Adipocyte (in vitro differentiated cells): ENCODE measurements at regions not wholly inside any gene's neighbourhood (a gene's known extent, or its start where the extent isn't known, plus 50 kb on each side); places are given as distances from the start of the nearest gene placed in this dataset.
"Not testable (repeated sequence)": the region's sequence is repeated elsewhere in the genome, so short reads cannot be mapped to it uniquely, and the experiment has no call there.

Experiments used
- DNase-seq: peaks from one replicate; pipeline ENCODE4 v3.0.0-alpha.2; 2015; ENCODE audit warnings: low read depth
- H3K27me3 ChIP-seq: replicated peaks from 2 replicates; pipeline ENCODE4 v1.7.0; 2013; ENCODE audit warnings: mild to moderate bottlenecking, low read length, moderate library complexity; ENCODE audit not compliant: control insufficient read depth, insufficient read depth
- H3K36me3 ChIP-seq: 2 replicates; pipeline ENCODE4 v1.7.0; 2013; ENCODE audit warnings: low read length, mild to moderate bottlenecking, moderate library complexity; ENCODE audit not compliant: control insufficient read depth, insufficient read depth, severe bottlenecking
- H3K4me1 ChIP-seq: 2 replicates; pipeline ENCODE4 v1.7.0; 2013; ENCODE audit warnings: mild to moderate bottlenecking, low read length, moderate library complexity; ENCODE audit not compliant: control insufficient read depth, insufficient read depth
- H3K4me3 ChIP-seq: 2 replicates; pipeline ENCODE4 v1.7.0; 2013; ENCODE audit warnings: mild to moderate bottlenecking, low read length, moderate library complexity
- H3K9ac ChIP-seq: 2 replicates; pipeline ENCODE4 v1.7.0; 2013; ENCODE audit warnings: mild to moderate bottlenecking, low read length, moderate library complexity
- H3K9me3 ChIP-seq: 2 replicates; pipeline ENCODE4 v1.7.0; 2013; ENCODE audit warnings: mild to moderate bottlenecking, low read length, moderate library complexity; ENCODE audit not compliant: control insufficient read depth

- DNase-seq = not testable (repeated sequence)
Observed at GRCh38 chr12:86555491-86555890, 299.3 kb upstream of the MGAT4C start.

DNA sequence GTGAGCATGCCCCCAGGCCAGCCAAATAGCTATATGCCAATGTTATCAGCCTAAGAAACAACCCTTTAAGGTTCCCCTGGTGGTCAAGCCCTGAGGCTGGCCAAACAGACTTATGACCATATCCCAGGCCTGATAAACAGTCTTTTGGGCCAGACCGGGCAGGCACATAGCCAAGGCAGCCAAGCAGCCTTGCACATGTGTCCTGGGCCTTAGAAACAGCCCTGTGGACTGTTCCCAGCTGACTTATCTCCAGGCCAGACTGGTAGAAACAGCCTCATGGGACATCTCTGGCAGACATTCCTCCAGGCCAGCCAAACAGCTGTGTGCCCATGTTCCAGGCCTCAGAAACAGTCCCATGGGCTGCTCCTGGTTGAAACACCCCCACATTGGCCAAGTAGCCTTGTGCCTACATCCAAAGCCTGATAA is 295.0 kb upstream of the MGAT4C start:
- no peaks in the 10 kb centered on the region for H3K9me3 ChIP-seq
- no peak overlapping the region for H3K9ac ChIP-seq
- H3K36me3 ChIP-seq = no peaks in the 10 kb centered on the region
- DNase-seq = no peak
- no peak overlapping the region for H3K4me3 ChIP-seq
- peaks cover 4% of the 10 kb centered on the region for H3K4me1 ChIP-seq
- H3K27me3 ChIP-seq = no peaks in the 10 kb centered on the region

More at GRCh38 chr12:86555491-86555890, 299.3 kb upstream of the MGAT4C start:
- H3K36me3 ChIP-seq, H3K9ac ChIP-seq, H3K4me3 ChIP-seq, H3K27me3 ChIP-seq, H3K4me1 ChIP-seq: not testable (repeated sequence)
- peaks cover 12% of the 10 kb centered on the region for H3K9me3 ChIP-seq

GRCh38 chr12:86550218-86551145 is 294.3 kb upstream of the MGAT4C start:
- peaks cover 4% of the 10 kb centered on the region for H3K4me1 ChIP-seq
- no peaks in the 10 kb centered on the region for H3K27me3 ChIP-seq
- no peak for DNase-seq
- no peak overlapping the region for H3K4me3 ChIP-seq
- H3K9me3 ChIP-seq = no peaks in the 10 kb centered on the region
- no peaks in the 10 kb centered on the region for H3K36me3 ChIP-seq
- no peak overlapping the region for H3K9ac ChIP-seq

DNA sequence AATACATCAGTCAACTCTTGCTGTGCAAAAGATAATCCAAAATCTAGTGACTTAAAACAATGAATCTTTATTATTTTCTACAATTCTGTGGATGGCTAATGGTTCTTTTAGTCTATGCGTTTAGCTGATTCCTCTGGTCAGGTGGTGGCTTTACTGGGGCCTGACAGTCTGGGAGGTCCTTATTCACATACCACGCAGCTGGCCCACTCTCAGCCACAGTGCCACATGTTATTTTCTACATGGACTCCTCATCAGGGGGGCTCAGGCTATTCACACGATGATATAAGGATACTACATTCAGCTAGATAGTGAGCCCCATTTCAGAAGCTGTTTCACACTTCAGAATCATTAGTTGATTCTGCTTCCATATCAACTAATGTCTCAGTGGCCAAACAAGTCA is 287.5 kb upstream of the MGAT4C start:
- H3K9ac ChIP-seq = no peak overlapping the region
- no peaks in the 10 kb centered on the region for H3K27me3 ChIP-seq
- H3K4me1 ChIP-seq = no peaks in the 10 kb centered on the region
- no peak for DNase-seq
- H3K9me3 ChIP-seq = no peaks in the 10 kb centered on the region
- H3K36me3 ChIP-seq = no peaks in the 10 kb centered on the region
- no peak overlapping the region for H3K4me3 ChIP-seq

- no peaks in the 10 kb centered on the region for H3K9me3 ChIP-seq
- no peaks in the 10 kb centered on the region for H3K36me3 ChIP-seq
- DNase-seq = peak; percentile 63
- H3K9ac ChIP-seq = no peak overlapping the region
- no peak overlapping the region for H3K4me3 ChIP-seq
- H3K4me1 ChIP-seq = peaks cover 6% of the 10 kb centered on the region
- no peaks in the 10 kb centered on the region for H3K27me3 ChIP-seq
Observed at GRCh38 chr12:86530996-86531655, 274.9 kb upstream of the MGAT4C start.

- no peaks in the 10 kb centered on the region for H3K36me3 ChIP-seq
Observed at GRCh38 chr12:86526060-86526595, 269.9 kb upstream of the MGAT4C start.

GRCh38 chr12:86523844-86524243 is 267.7 kb upstream of the MGAT4C start:
- no peaks in the 10 kb centered on the region for H3K4me1 ChIP-seq
- H3K36me3 ChIP-seq = no peaks in the 10 kb centered on the region
- DNase-seq = no peak
- peak overlapping the region; percentile 36 for H3K4me3 ChIP-seq
- peaks cover 29% of the 10 kb centered on the region for H3K9me3 ChIP-seq
- H3K9ac ChIP-seq = no peak overlapping the region
- H3K27me3 ChIP-seq = no peaks in the 10 kb centered on the region

More at GRCh38 chr12:86526060-86526595, 269.9 kb upstream of the MGAT4C start:
- H3K4me1 ChIP-seq = peaks cover 4% of the 10 kb centered on the region
- H3K27me3 ChIP-seq = no peaks in the 10 kb centered on the region
- no peak overlapping the region for H3K4me3 ChIP-seq
- H3K9ac ChIP-seq = no peak overlapping the region
- H3K9me3 ChIP-seq = peaks cover 29% of the 10 kb centered on the region
- no peak for DNase-seq

GRCh38 chr12:86521870-86522269 is 265.7 kb upstream of the MGAT4C start:
- Histone ChIP-seq H3K27me3 (no peaks in the 10 kb centered on the region), H3K36me3 (no peaks in the 10 kb centered on the region), H3K4me3 (no peak overlapping the region), H3K9me3 (peaks cover 29% of the 10 kb centered on the region), H3K9ac (no peak overlapping the region), H3K4me1 (no peaks in the 10 kb centered on the region)
- no peak for DNase-seq

GRCh38 chr12:86513226-86513625 is 257.0 kb upstream of the MGAT4C start:
- peaks cover 16% of the 10 kb centered on the region for H3K4me1 ChIP-seq
- no peaks in the 10 kb centered on the region for H3K27me3 ChIP-seq
- peak overlapping the region; percentile 61 for H3K9ac ChIP-seq
- peak; percentile 85 for DNase-seq
- peak overlapping the region; percentile 63 for H3K4me3 ChIP-seq
- H3K36me3 ChIP-seq = no peaks in the 10 kb centered on the region
- H3K9me3 ChIP-seq = no peaks in the 10 kb centered on the region

- no peak for DNase-seq
- Histone ChIP-seq H3K4me3 (no peak overlapping the region), H3K36me3 (no peaks in the 10 kb centered on the region), H3K9ac (no peak overlapping the region), H3K4me1 (no peaks in the 10 kb centered on the region), H3K9me3 (no peaks in the 10 kb centered on the region), H3K27me3 (no peaks in the 10 kb centered on the region)
Observed at GRCh38 chr12:86496595-86496994, 240.4 kb upstream of the MGAT4C start.

- Histone ChIP-seq H3K4me3 (no peak overlapping the region), H3K9ac (no peak overlapping the region), H3K36me3 (no peaks in the 10 kb centered on the region), H3K27me3 (no peaks in the 10 kb centered on the region), H3K9me3 (no peaks in the 10 kb centered on the region), H3K4me1 (no peaks in the 10 kb centered on the region)
- no peak for DNase-seq
Observed at GRCh38 chr12:86484473-86484872, 228.3 kb upstream of the MGAT4C start.
